GM12878 (cell line): ENCODE measurements at regions not wholly inside any gene's neighbourhood (a gene's known extent, or its start where the extent isn't known, plus 50 kb on each side); places are given as distances from the start of the nearest gene placed in this dataset.

Source experiments
- ATAC-seq: fragments of 200-7000 bp; cut with Tn5 transposase; 3 replicates; pipeline ENCODE4 v1.9.1; 2020; ENCODE audit warnings: mild to moderate bottlenecking, moderate library complexity
- BruUV-seq: library from RNA; stranded (reverse); fragments of 400-500 nt; replicated peaks from 2 replicates; lab custom pipeline; 2021; lab: Mats Ljungman, UMichigan
- CTCF ChIA-PET: fragments of 300-600 bp; sonication (Branson Sonifier 250); formaldehyde crosslinking; extraction: SDS; loops from one replicate; lab custom pipeline; 2021; ENCODE audit warnings: inconsistent platforms; lab: Yijun Ruan, JAX
- POLR2A ChIA-PET: fragments of 350-600 bp; formaldehyde crosslinking; extraction: SDS; loops from one replicate; lab custom pipeline; 2021; ENCODE audit warnings: inconsistent platforms; lab: Charles Lee
- RAD21 ChIA-PET: fragments of 300-600 bp; sonication (Branson Sonifier 250); formaldehyde crosslinking; loops from one replicate; lab custom pipeline; 2023; ENCODE audit warnings: antibody characterized with exemption; ENCODE audit not compliant: unreplicated experiment; lab: Charles Lee
- SMC1A ChIA-PET: fragments of 300-600 bp; sonication (Branson Sonifier 250); formaldehyde crosslinking; loops from one replicate; lab custom pipeline; 2023; ENCODE audit not compliant: unreplicated experiment, uncharacterized antibody; lab: Charles Lee
- DNase-seq: peaks from one replicate; pipeline ENCODE4 v3.0.0-alpha.2; 2011; ENCODE audit warnings: low read depth, low spot score
- FAIRE-seq: peaks from 3 replicates; lab custom pipeline; 2011; peaks lifted over from hg19 to GRCh38; lab: Jason Lieb, UNC
- H2AFZ ChIP-seq: 2 replicates; pipeline ENCODE4 v1.6.0; 2011; ENCODE audit warnings: low read depth, low read length, control low read depth; ENCODE audit not compliant: control insufficient read depth
- H3K27ac ChIP-seq: 2 replicates; pipeline ENCODE4 v1.5.1; 2011; ENCODE audit warnings: control low read depth; ENCODE audit not compliant: control insufficient read depth, insufficient read depth
- H3K27me3 ChIP-seq, 2 experiments: replicated peaks in 1 of 2; 2 replicates each; pipeline versions ENCODE4 v1.6.0 to v1.6.1; 2011; ENCODE audit warnings: low read length in 1 of 2; ENCODE audit not compliant: control insufficient read depth in 2 of 2, insufficient read depth in 2 of 2
- H3K36me3 ChIP-seq, 2 experiments: 2 replicates each; pipeline ENCODE4 v1.5.1; 2011; ENCODE audit warnings: low read length in 1 of 2; ENCODE audit not compliant: control insufficient read depth in 2 of 2, insufficient read depth in 2 of 2
- H3K4me1 ChIP-seq: 2 replicates; pipeline ENCODE4 v1.6.1; 2011; ENCODE audit warnings: mild to moderate bottlenecking, low read length, moderate library complexity, mixed read lengths; ENCODE audit not compliant: control insufficient read depth, insufficient read depth
- H3K4me2 ChIP-seq: 2 replicates; pipeline ENCODE4 v1.6.0; 2011; ENCODE audit warnings: control low read depth; ENCODE audit not compliant: control insufficient read depth, insufficient read depth
- H3K4me3 ChIP-seq: fragments of 200-600 bp; sonication (generic); 2 replicates; pipeline ENCODE4 v1.5.1; 2016
- H3K79me2 ChIP-seq: 2 replicates; pipeline ENCODE4 v1.6.0; 2011; ENCODE audit warnings: low read length; ENCODE audit not compliant: control insufficient read depth, insufficient read depth
- H3K9ac ChIP-seq: 2 replicates; pipeline ENCODE4 v1.8.0; 2011; ENCODE audit warnings: low read length, control low read depth, mixed read lengths; ENCODE audit not compliant: control insufficient read depth, insufficient read depth
- H3K9me3 ChIP-seq: replicated peaks from 3 replicates; pipeline ENCODE4 v1.5.1; 2011; ENCODE audit warnings: mild to moderate bottlenecking, low read length; ENCODE audit not compliant: control insufficient read depth, insufficient read depth
- H4K20me1 ChIP-seq: 2 replicates; pipeline ENCODE4 v1.6.0; 2011; ENCODE audit not compliant: control insufficient read depth, insufficient read depth
- CEBPB ChIP-seq, 2 experiments: fragments of 150-350 bp in 1 of 2; IDR thresholded peaks; 2 replicates each; pipeline ENCODE4 v1.6.1; 2012 to 2014; ENCODE audit warnings: low read depth in 2 of 2, low read length in 2 of 2, borderline replicate concordance in 1 of 2, inconsistent platforms in 1 of 2
- ELK1 ChIP-seq: IDR thresholded peaks from 2 replicates; pipeline ENCODE4 v1.6.1; 2012; ENCODE audit warnings: low read depth, low read length, improper control_type of control experiment
- HDGF ChIP-seq: fragments of 450-650 bp; IDR thresholded peaks from 2 replicates; pipeline ENCODE4 v1.6.1; 2016; ENCODE audit warnings: antibody characterized with exemption
- KDM1A ChIP-seq: fragments of 200-600 bp; sonication (generic); IDR thresholded peaks from 2 replicates; pipeline ENCODE4 v1.6.1; 2016; ENCODE audit warnings: borderline replicate concordance
- MTA2 ChIP-seq: fragments of 450-650 bp; IDR thresholded peaks from 2 replicates; pipeline ENCODE4 v1.6.1; 2016; ENCODE audit warnings: low read depth, mild to moderate bottlenecking, moderate library complexity
- MXI1 ChIP-seq: fragments of 150-350 bp; IDR thresholded peaks from 2 replicates; pipeline ENCODE4 v1.6.1; 2011; ENCODE audit warnings: low read depth, mild to moderate bottlenecking, inconsistent platforms, low read length, improper control_type of control experiment
- NFYB ChIP-seq: IDR thresholded peaks from 2 replicates; pipeline ENCODE4 v1.6.1; 2011; ENCODE audit warnings: low read depth, mild to moderate bottlenecking, low read length, improper control_type of control experiment, moderate library complexity; ENCODE audit not compliant: insufficient read depth
- POU2F2 ChIP-seq: IDR thresholded peaks from 3 replicates; pipeline ENCODE4 v1.6.1; 2011; ENCODE audit warnings: low read depth, mild to moderate bottlenecking, low read length, borderline replicate concordance
- SREBF1 ChIP-seq: IDR thresholded peaks from 2 replicates; pipeline ENCODE4 v1.6.1; 2012; ENCODE audit warnings: mild to moderate bottlenecking, low read length
- ZNF24 ChIP-seq: fragments of 450-650 bp; IDR thresholded peaks from 2 replicates; pipeline ENCODE4 v1.6.1; 2017; ENCODE audit warnings: antibody characterized with exemption, mild to moderate bottlenecking
- WGBS: methylation state at CpG from one replicate; pipeline ENCODE4 v1.1.6; 2016; ENCODE audit warnings: low lambda C conversion rate; ENCODE audit not compliant: insufficient replicate concordance, insufficient coverage; ENCODE audit errors: missing lambda C conversion rate; 5-methylcytosine and 5-hydroxymethylcytosine counted together
- in situ Hi-C: fragments of 300-500 bp; cut with MboI; formaldehyde crosslinking; loops from 9 replicates; pipeline ENCODE4 v1.14.3; 2018; ENCODE audit warnings: mixed read lengths
- intact Hi-C: fragments of 100-400 bp; cut with micrococcal nuclease; formaldehyde crosslinking; loops from one replicate; pipeline ENCODE4 v1.14.2; 2022; ENCODE audit not compliant: unreplicated experiment

GRCh38 chr3:124629497-124629896 lies 100.8 kb upstream of the UMPS start (continued):
- TF ChIP-seq KDM1A: no peak
- TF ChIP-seq CEBPB (IDR thresholded peaks at IDR 0.05; ENCODE audit: borderline replicate concordance in 1 of 2, low read depth in 2 of 2, low read length in 2 of 2): no peak

GRCh38 chr3:124630960-124631359 lies 99.3 kb upstream of the UMPS start:
- DNase-seq: no peak
- TF ChIP-seq ELK1 (no peak), MXI1 (no peak), SREBF1 (no peak), NFYB (no peak), HDGF (no peak), ZNF24 (no peak), MTA2 (no peak), POU2F2 (no peak), CEBPB (IDR thresholded peaks at IDR 0.05; ENCODE audit: borderline replicate concordance in 1 of 2, low read depth in 2 of 2, low read length in 2 of 2) (no peak)
- 68% methylated on average over 5 of the region's 5 CpGs for WGBS
- ATAC-seq: no peak
- ChIA-PET RAD21 (no interaction called here), SMC1A (interaction anchor here (1.0 to 2.8 kb wide), 4 partner anchors 9 to 33 kb away, joined by 3 to 11 read pairs (median 4); no protein-coding TSS in a partner anchor), POLR2A (interaction anchor here (1.4 kb wide), 1 partner anchor 18 kb away, joined by 3 read pairs; no protein-coding TSS in a partner anchor), CTCF (no interaction called here)
- no peak overlapping the region for H2AFZ ChIP-seq
- no peak overlapping the region for H3K4me2 ChIP-seq
- no peaks in the 10 kb centered on the region for H4K20me1 ChIP-seq
- H3K27me3 ChIP-seq: no peaks in the 10 kb centered on the region
- H3K27ac ChIP-seq: no peak overlapping the region
- H3K79me2 ChIP-seq: no peaks in the 10 kb centered on the region
- in situ Hi-C loops: no loop called here
- intact Hi-C loops: no loop called here
- peaks cover 16% of the 10 kb centered on the region for H3K4me1 ChIP-seq
- H3K9ac ChIP-seq: no peak overlapping the region
- FAIRE-seq: no peak
- no peaks in the 10 kb centered on the region for H3K36me3 ChIP-seq
- BruUV-seq: no TSS peak
- H3K4me3 ChIP-seq: no peak overlapping the region
- H3K9me3 ChIP-seq: no peaks in the 10 kb centered on the region
